ENCODE measurements at regions not wholly inside any gene's neighbourhood (a gene's known extent, or its start where the extent isn't known, plus 50 kb on each side); places are given as distances from the start of the nearest gene placed in this dataset.

DNA sequence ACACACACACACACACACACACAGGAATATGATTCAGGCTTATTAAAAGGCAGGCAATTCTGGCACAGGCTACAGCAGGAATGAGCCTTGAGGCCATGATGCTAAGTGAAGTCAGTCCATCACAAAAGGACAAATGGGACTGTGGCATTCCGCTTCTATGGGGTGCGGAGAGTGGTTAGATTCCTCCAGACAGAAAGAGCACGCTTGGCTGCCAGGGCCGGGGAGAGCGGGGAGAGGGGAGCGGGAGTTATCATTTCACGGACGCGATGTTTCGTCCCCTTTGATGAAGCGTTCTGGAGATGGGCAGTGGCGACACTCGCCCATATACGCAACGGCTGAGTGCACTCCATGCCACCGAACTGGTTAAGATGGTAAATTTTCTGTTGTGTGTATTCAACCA, 58.5 kb upstream of the FAM174B start:
- DNase-seq (ENCODE audit: low spot score), result peak; percentile 50
- TF ChIP-seq CTCF (IDR thresholded peaks at IDR 0.05; ENCODE audit: extremely low read depth, insufficient read depth, missing control alignments), result no peak
- in situ Hi-C loops (cut with MboI; ENCODE audit: low pct_unique_long_range_greater_than_20kb, low sequenced_read_pairs, unreplicated experiment), result loop anchor here (25.0 kb wide), 1 partner anchor 627 kb away; no protein-coding TSS in a partner anchor

- TF ChIP-seq CTCF (IDR thresholded peaks at IDR 0.05; ENCODE audit: extremely low read depth, insufficient read depth, missing control alignments), result peak; percentile 88
Observed at GRCh38 chr15:92714477-92715401, 59.2 kb upstream of the FAM174B start.

DNA sequence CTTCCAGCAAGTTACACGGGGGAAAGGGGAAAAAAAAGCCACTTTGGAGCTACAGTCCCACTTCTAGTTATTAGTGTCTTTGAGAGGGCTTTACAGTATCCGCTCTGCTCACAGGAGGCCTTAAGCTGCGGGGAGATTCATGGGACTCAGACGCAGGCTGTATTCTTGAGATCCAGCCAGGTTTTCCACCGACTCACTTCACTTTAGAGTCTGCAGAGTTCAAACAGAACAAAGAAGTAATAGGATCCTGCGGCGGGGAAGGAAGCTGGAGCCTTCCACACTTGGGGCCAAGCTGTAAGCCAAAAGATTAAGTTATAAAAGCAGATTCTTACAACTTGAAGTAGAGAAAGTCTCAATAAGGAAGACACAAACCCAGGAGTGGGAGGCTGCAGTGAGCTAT, 60.2 kb upstream of the FAM174B start:
- in situ Hi-C loops (cut with MboI; ENCODE audit: low pct_unique_long_range_greater_than_20kb, low sequenced_read_pairs, unreplicated experiment), result loop anchor here (25.0 kb wide), 1 partner anchor 628 kb away; no protein-coding TSS in a partner anchor
- no peak for DNase-seq (ENCODE audit: low spot score)
- no peak for TF ChIP-seq CTCF (IDR thresholded peaks at IDR 0.05; ENCODE audit: extremely low read depth, insufficient read depth, missing control alignments)

More at GRCh38 chr15:92714477-92715401, 59.2 kb upstream of the FAM174B start:
- in situ Hi-C loops (cut with MboI; ENCODE audit: low pct_unique_long_range_greater_than_20kb, low sequenced_read_pairs, unreplicated experiment), result loop anchor here (25.0 kb wide), 1 partner anchor 627 kb away; no protein-coding TSS in a partner anchor
- peak; percentile 85 for DNase-seq (ENCODE audit: low spot score)

DNA sequence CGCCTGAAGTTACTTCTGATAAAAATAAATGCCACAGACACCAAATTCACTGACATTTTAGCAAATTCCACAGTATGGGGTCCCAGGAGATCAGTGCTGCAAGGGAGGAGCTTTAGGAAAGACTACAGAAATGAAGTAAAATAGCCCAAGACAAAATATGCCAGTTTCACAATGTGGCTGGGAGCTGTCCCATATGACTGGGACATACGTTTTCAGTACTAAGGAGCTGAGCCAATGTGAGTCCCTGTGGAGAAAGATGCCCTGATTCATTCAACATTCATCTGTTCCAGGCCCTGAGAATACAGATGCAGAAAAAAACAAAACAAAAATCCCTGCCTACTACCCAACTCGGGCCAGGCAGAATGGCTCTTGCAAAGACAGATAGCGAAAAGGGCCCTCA, 63.4 kb upstream of the FAM174B start:
- no peak for DNase-seq (ENCODE audit: low spot score)
- in situ Hi-C loops (cut with MboI; ENCODE audit: low pct_unique_long_range_greater_than_20kb, low sequenced_read_pairs, unreplicated experiment), result loop anchor here (25.0 kb wide), 1 partner anchor 632 kb away; no protein-coding TSS in a partner anchor
- TF ChIP-seq CTCF (IDR thresholded peaks at IDR 0.05; ENCODE audit: extremely low read depth, insufficient read depth, missing control alignments), result no peak

- in situ Hi-C loops (cut with MboI; ENCODE audit: low pct_unique_long_range_greater_than_20kb, low sequenced_read_pairs, unreplicated experiment), result loop anchor here (25.0 kb wide), 1 partner anchor 637 kb away; no protein-coding TSS in a partner anchor
- no peak for DNase-seq (ENCODE audit: low spot score)
- no peak for TF ChIP-seq CTCF (IDR thresholded peaks at IDR 0.05; ENCODE audit: extremely low read depth, insufficient read depth, missing control alignments)
Observed at GRCh38 chr15:92724144-92724543, 68.6 kb upstream of the FAM174B start.

DNA sequence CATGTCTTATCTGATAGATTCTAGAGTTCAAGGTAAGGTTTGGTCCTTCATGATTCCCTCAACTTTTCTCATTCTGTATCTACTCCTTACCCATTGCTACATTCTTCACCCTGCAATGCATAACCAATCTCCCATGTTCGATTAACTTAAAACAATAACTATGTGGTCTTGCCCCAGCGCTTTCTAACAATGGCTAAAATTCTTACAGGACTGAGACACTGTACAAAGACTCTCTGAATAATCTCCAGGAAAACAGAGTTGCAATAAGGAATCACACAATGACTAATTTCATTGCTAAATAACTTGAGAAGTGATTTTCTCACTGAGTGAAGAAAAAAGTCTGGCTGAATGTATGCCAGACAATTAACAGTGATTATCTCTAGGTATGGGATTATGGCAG, 69.6 kb upstream of the FAM174B start:
- no peak for TF ChIP-seq CTCF (IDR thresholded peaks at IDR 0.05; ENCODE audit: extremely low read depth, insufficient read depth, missing control alignments)
- no peak for DNase-seq (ENCODE audit: low spot score)
- in situ Hi-C loops (cut with MboI; ENCODE audit: low pct_unique_long_range_greater_than_20kb, low sequenced_read_pairs, unreplicated experiment), result no loop called here
